ENCODE measurements at regions not wholly inside any gene's neighbourhood (a gene's known extent, or its start where the extent isn't known, plus 50 kb on each side); places are given as distances from the start of the nearest gene placed in this dataset.

DNA sequence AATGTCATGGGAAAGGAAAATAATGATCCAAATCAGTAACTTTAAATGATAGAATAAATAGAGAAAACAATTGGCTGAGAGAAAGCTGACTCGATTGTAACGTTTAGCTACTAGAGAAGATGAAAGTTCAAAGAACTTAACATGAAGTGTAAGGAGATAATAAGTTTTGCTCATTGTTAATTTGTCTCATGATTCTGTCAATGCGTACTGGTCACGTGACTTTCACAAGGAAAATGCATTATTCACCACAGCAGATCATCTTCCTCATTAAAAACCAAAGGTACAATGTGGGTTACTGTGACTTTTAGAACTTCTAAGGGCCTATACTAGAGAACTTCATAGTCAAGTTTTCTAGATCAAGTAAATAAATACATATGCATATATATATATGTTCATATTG, 1207.2 kb downstream of the EFNB2 start:
- TF ChIP-seq GATA2 (IDR thresholded peaks at IDR 0.05; ENCODE audit: low read depth, low read length) (no peak), GATA3 (IDR thresholded peaks at IDR 0.05; ENCODE audit: low read depth, low read length) (no peak)

All from SH-SY5Y (cell line).